Thoracic aorta (tissue), 2 donors: ENCODE measurements at regions not wholly inside any gene's neighbourhood (a gene's known extent, or its start where the extent isn't known, plus 50 kb on each side); places are given as distances from the start of the nearest gene placed in this dataset.

Source experiments
- ATAC-seq: fragments of 150-250 bp; one replicate; pipeline ENCODE4 v1.8.0; 2017; ENCODE audit warnings: low read depth; ENCODE audit not compliant: insufficient number of reproducible peaks, low FRiP score
- DNase-seq: peaks from one replicate; pipeline ENCODE4 v3.0.0-alpha.2; 2020; ENCODE audit warnings: low spot score
- H3K27ac ChIP-seq, 2 donors: fragments of 200-600 bp; sonication (generic); 1 replicate in 1 of 2; 2 replicates in 1 of 2; pipeline ENCODE4 v1.5.1; 2016; ENCODE audit warnings: mild to moderate bottlenecking in 2 of 2, moderate library complexity in 2 of 2
- H3K27me3 ChIP-seq: fragments of 200-600 bp; sonication (generic); replicated peaks from 2 replicates; pipeline ENCODE4 v1.6.0; 2016; ENCODE audit warnings: mild to moderate bottlenecking; ENCODE audit not compliant: insufficient read depth
- H3K36me3 ChIP-seq: fragments of 200-600 bp; sonication (generic); one replicate; pipeline ENCODE4 v1.5.1; 2016
- H3K4me1 ChIP-seq, 2 donors: fragments of 200-600 bp; sonication (generic); 1 replicate in 1 of 2; 2 replicates in 1 of 2; pipeline versions ENCODE4 v1.5.1 to v1.6.0; 2016; ENCODE audit warnings: low read depth in 2 of 2, mild to moderate bottlenecking in 1 of 2; ENCODE audit not compliant: control insufficient read depth in 1 of 2
- H3K4me3 ChIP-seq: fragments of 200-600 bp; sonication (generic); 2 replicates; pipeline ENCODE4 v1.5.1; 2016; ENCODE audit warnings: mild to moderate bottlenecking
- H3K9me3 ChIP-seq: fragments of 200-600 bp; sonication (generic); 2 replicates; pipeline ENCODE4 v1.5.1; 2016
- TF ChIP-seq, protein P1 (sequence below): fragments of 200-600 bp; sonication (generic); IDR thresholded peaks from one replicate; pipeline ENCODE4 v1.5.1; 2019; ENCODE audit warnings: antibody characterized with exemption

DNA sequence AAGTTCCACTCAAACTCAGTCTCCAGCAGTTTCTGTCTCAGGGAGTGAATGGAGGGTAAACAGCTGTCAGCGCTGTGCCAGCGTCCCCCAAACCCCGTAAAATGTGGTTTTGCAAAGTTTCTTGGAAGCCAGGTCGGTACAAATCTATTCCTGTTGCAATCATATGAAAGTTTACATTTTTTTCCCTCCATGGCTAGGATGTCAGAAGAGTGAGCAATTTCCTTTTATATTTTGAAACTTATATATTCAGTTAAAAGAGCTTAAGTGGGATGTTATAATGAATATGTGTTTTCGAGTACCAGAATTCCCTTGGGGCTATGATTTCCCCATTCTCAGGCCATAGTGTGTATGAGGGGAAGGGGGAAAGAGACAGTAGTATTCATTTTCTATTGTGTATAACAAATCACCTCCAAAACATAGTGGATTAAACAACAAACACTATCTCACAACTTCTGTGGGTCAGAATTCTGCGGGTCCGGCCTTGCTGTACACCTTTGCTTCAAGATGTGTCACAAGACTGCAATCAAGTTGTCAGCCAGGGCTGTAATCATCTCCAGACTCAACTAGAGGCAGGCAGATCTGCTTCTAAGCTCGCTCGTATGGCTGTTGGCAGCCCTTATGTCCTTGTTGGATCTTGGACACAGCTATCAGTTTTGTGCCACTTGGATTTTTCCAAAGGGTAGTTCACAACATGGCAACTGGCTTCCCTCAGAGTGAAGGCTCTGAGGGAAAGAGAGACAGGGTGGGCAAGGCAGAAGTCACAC is 107.4 kb downstream of the SNX18 start:
- Histone ChIP-seq H3K27me3 (no peaks in the 10 kb centered on the region), H3K4me1 (peaks cover 17 to 19% of the 10 kb centered on the region in 2 donors), H3K4me3 (no peak overlapping the region), H3K36me3 (no peaks in the 10 kb centered on the region), H3K27ac (peak overlapping the region in 1 of 2 donors; percentile 42), H3K9me3 (no peaks in the 10 kb centered on the region)
- no peak for ATAC-seq
- no peak for DNase-seq
- TF ChIP-seq, protein P1, sequence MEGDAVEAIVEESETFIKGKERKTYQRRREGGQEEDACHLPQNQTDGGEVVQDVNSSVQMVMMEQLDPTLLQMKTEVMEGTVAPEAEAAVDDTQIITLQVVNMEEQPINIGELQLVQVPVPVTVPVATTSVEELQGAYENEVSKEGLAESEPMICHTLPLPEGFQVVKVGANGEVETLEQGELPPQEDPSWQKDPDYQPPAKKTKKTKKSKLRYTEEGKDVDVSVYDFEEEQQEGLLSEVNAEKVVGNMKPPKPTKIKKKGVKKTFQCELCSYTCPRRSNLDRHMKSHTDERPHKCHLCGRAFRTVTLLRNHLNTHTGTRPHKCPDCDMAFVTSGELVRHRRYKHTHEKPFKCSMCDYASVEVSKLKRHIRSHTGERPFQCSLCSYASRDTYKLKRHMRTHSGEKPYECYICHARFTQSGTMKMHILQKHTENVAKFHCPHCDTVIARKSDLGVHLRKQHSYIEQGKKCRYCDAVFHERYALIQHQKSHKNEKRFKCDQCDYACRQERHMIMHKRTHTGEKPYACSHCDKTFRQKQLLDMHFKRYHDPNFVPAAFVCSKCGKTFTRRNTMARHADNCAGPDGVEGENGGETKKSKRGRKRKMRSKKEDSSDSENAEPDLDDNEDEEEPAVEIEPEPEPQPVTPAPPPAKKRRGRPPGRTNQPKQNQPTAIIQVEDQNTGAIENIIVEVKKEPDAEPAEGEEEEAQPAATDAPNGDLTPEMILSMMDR = no peak

DNA sequence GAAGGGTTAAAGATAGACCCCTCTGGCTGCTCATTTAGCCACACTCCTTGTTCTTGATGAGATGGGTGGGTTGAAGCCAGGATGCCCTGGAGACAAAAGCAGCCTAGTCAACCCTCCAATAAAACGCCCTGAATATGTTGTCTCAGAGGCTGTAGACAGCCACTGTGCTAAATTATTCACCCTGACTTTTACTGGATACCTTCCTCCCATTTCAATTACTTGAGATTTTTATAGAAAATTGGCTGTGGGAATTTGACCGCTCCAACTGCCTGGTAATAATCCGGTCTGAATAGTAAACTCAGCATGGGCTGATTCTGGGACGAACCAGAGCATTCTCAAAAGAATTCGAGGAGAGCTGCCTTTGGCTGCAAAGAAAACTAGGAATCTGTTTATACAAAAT is 104.2 kb downstream of the SNX18 start:
- no peak for ATAC-seq
- no peaks in the 10 kb centered on the region for H3K9me3 ChIP-seq
- no peak overlapping the region for H3K4me3 ChIP-seq
- no peaks in the 10 kb centered on the region for H3K36me3 ChIP-seq
- TF ChIP-seq, protein P1 = no peak
- H3K4me1 ChIP-seq = peaks cover 25 to 32% of the 10 kb centered on the region in 2 donors
- H3K27ac ChIP-seq = peak overlapping the region in 1 of 2 donors; percentile 87
- H3K27me3 ChIP-seq = no peaks in the 10 kb centered on the region
- no peak for DNase-seq

DNA sequence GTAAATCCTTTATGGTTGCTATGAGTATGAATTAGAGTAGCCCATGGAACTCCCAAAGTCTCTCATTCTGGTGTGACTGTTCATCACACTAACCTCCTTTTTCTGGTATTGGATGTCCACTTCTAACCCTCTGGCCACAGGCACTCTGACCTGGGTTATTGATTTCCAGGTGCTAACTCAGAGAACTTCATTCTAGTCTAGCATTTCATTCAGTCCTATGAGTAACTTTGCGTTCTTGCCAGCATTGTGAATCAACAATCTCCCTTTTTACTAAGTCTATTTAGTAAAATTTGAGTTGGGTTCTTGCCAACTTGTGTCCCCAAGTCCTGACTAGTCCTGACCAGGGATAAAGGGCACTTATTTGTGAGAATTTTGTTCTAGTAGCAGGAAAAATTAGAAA is 103.5 kb downstream of the SNX18 start:
- Histone ChIP-seq H3K27me3 (no peaks in the 10 kb centered on the region), H3K4me1 (peaks cover 29 to 36% of the 10 kb centered on the region in 2 donors), H3K36me3 (no peaks in the 10 kb centered on the region), H3K4me3 (no peak overlapping the region), H3K9me3 (no peaks in the 10 kb centered on the region), H3K27ac (peak overlapping the region; percentile 36 to 87)
- ATAC-seq (no peak), DNase-seq (no peak)
- TF ChIP-seq, protein P1 = no peak

DNA sequence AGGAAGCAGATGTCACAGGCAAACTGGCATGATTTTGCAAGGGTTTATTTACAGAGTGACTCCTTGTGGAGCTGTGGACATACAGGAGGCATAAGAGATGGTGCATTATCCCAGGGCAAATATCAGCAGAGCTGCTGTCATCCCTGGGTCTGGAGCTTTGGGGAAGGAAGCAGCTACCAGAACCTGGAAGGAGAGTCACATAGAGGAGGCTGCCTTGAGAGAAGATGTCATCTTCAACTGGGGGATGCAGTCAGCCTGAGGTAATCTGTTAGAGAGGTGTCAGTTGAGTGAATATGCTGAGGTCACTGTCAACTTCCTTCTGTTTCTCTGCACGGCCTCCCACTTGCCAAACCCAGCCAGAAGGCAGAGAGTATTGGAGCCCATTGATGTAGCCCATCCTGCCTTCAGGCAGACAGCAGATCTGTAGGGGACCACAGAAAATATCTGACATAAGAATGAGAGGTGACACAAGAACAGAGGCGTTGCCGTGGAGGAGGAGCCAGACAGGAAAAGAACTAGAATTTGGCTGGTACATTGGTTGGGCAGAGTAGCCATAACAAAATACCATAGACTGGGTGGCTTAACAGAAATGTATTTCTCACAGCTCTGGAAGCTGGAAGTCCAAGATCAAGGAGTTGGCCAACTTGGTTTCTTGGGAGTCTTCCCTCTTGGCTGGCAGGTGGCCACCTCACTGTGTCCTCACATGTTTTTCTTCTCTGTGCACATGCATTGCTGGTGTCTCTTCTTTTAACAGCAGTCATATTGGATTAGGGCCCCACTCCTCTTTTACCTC is 102.8 kb downstream of the SNX18 start:
- peak; percentile 78 for ATAC-seq
- Histone ChIP-seq H3K9me3 (no peaks in the 10 kb centered on the region), H3K27ac (peak overlapping the region; percentile 77 to 87), H3K27me3 (no peaks in the 10 kb centered on the region), H3K4me3 (peak overlapping the region; percentile 1), H3K36me3 (no peaks in the 10 kb centered on the region), H3K4me1 (peaks cover 34 to 43% of the 10 kb centered on the region in 2 donors)
- no peak for DNase-seq
- TF ChIP-seq, protein P1 = no peak

DNA sequence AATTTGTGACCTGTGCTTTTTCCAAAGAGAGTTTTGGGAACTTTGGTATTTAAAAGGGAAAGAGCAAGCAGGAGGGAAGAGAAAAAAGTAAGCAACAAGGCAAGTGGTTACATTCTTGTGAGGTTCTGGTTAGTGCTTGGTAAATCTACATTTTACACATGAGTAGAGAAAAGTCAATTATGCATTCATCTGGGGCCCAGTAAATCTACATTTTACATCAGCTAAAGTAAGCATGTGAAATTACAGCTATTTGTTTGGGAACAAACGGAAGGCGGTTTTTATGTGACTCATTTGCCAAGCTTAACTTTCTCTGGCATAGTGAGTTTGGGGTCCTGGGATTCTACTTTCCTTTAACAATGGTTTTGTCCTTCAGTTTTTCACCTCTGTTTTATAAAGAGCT is 102.2 kb downstream of the SNX18 start:
- TF ChIP-seq, protein P1 = no peak
- ATAC-seq = no peak
- H3K4me1 ChIP-seq = peaks cover 33 to 49% of the 10 kb centered on the region in 2 donors
- H3K36me3 ChIP-seq = no peaks in the 10 kb centered on the region
- H3K4me3 ChIP-seq = peak overlapping the region; percentile 7
- no peak for DNase-seq
- peak overlapping the region; percentile 77 to 87 for H3K27ac ChIP-seq
- H3K27me3 ChIP-seq = no peaks in the 10 kb centered on the region
- H3K9me3 ChIP-seq = no peaks in the 10 kb centered on the region
